AG08396 (cell line): ENCODE measurements at regions not wholly inside any gene's neighbourhood (a gene's known extent, or its start where the extent isn't known, plus 50 kb on each side); places are given as distances from the start of the nearest gene placed in this dataset.
A peak's percentile ranks its signal among the peaks of the same experiment; 100 is the strongest.

Source experiments
- DNase-seq: peaks from one replicate; pipeline ENCODE4 v3.0.0; 2012; ENCODE audit warnings: low spot score, mixed read lengths

DNA sequence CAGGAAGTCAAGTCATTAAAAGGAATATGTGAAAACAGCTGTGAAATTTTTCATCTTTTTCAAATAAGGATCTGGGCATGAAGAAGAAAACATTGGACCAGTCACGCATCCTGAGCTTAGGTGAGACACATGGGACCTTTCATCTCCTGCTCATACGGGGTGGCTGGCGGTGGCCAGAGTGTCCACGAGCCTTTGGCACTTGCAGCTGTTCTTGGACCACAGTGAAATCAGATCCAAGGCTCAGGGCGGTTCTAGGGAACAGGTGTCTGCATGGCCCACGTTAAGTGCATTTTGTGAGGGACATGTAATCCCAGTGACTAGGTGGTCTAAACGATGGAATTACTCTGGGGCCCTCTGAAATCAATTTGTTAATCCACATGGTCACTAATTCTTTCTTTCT lies 212.7 kb upstream of the COPS8 start:
- no peak for DNase-seq

DNA sequence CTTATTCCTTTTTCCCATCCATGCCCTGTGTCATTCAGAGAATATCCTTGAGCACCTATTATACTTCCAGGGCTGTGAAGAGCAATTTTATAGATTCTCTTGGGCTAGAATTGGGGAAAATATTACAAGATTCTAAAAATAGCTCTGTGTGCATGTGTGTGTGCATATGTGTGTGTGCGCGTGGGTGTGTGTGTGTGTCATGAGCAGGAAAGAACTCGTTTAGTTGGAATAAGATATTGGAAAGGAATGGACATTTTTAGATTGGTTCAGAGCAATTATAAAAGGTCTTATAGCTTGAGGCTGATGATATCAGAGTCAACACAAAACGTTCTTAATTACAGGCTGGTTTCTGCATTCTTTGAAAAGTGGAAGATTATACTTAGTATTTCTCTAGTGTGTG lies 212.1 kb upstream of the COPS8 start:
- DNase-seq = no peak

GRCh38 chr2:236874866-236875481 lies 210.7 kb upstream of the COPS8 start:
- no peak for DNase-seq

- no peak for DNase-seq
Observed at GRCh38 chr2:236875906-236876505, 209.7 kb upstream of the COPS8 start.

DNA sequence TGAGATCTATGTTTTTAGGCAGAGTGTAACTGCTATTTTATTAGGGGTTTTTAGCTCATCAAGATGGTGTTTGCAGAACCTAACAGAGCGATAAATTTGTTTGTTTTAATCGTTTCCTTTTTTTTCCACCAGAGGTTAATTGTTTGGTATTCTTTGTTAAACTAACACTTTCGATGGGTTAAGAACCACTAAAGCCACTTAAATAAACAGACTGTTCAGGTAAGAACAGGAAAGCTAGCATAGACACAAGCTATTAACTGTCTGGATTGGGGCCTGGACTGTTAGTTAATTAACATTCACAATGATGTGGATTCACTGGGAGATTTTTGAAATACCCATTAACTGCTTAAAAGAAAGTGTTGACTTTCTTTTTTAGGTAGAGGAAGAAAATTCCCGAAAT lies 209.0 kb upstream of the COPS8 start:
- no peak for DNase-seq

DNA sequence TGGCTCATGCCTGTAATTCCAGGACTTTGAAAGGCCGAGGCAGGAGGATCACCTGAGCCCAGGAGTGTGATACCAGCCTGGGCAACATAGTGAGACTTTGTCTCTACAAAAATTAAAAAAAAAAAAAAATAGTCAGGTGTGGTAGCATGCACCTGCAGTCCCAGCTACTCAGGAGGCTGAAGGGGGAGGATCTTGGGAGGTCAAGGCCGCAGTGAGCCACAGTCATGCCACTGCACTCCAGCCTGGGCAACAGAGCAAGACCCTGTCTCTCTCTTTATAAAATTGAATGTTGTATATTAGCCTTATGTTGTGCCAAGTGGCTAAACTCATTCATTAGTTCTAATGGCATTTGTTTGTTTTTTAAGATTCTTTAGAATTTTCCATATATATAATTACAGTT lies 207.7 kb upstream of the COPS8 start:
- DNase-seq = no peak

GRCh38 chr2:236879416-236879963 lies 206.2 kb upstream of the COPS8 start:
- no peak for DNase-seq

DNA sequence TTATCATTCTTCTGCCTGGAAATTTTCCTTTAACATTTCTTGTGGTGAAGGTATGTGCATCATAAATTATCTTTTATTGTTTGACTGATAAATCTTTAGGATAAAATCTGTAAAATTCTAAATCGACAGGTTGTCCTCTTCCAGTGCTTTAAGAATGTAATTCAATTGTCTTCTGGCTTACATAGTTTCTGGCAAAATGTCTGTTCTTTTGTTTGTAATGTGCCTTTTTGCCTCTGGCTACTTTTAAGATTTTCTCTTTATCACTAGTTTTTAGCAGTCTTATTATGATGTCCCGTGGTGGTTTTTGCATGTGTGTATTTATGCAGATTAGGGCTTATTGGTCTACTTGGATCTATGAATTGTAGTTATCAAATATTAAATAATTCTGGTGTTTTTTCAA lies 203.6 kb upstream of the COPS8 start:
- no peak for DNase-seq

GRCh38 chr2:236882930-236883329 lies 202.8 kb upstream of the COPS8 start:
- DNase-seq = no peak

GRCh38 chr2:236883819-236884218 lies 201.9 kb upstream of the COPS8 start:
- no peak for DNase-seq

GRCh38 chr2:236884569-236885175 lies 201.0 kb upstream of the COPS8 start:
- DNase-seq = no peak

DNA sequence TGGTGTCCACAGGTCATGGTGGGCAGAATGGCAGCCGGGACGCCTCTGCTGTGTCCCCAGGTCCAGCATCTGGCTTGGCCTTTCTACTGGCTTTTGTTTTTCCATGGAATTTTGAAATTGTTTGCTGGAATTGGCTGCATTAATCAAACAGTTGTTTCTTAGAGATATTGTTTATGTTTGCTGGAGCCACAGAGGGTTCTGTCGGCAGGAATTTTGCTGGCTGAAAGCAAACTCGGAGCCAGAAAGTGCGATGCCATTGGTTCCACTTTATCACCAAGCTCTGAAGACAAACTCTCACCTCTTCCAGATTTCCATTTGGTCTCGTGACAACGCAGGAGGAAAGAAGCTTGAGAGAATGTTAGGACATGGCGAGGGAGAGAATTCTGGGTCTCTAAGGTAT lies 199.2 kb upstream of the COPS8 start:
- DNase-seq = no peak

GRCh38 chr2:236887531-236887930 lies 198.2 kb upstream of the COPS8 start:
- DNase-seq = peak; percentile 30

DNA sequence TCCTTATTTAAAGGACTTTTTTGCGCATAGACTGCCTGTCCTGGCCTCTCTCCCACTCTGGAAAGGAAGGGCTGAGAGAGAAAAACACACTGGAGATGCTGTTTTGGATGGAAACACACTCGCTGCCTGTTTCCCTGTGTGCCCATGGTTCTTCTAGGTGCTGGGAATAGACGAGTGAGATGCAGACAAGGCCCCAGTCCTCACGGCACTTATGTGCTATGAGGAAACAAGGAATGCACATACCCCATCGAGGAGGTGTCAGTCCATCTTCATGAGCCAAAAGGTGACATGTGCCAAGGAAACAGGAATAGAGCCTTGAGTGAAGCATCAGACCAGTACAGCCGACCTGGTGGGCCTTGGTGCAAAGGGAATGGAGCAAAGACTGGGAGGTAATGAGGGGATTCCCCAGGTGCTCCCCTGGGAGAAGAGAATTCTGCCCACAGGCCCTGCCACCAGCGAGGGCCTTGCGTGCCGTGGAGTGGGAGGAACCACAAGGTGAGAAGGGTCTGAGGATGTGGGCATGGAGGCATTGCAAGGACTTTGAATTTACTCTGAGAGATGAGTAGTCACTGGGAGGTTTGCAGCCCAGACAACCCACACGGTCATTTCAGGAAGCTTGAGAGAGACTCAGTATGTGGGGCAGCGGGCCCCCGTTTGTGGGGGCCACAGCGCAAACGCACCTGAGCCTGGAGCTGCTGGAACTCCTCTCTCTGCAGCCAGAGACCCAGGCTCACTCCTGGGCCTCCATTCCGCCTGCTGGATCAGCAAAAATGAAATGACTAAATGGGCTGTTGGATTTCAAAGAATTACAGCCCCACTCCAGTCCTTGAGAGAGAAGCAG lies 197.5 kb upstream of the COPS8 start:
- peak; percentile 13 for DNase-seq

- no peak for DNase-seq
Observed at GRCh38 chr2:236888794-236889780, 196.6 kb upstream of the COPS8 start.

GRCh38 chr2:236889791-236890704 lies 195.6 kb upstream of the COPS8 start:
- no peak for DNase-seq

GRCh38 chr2:236892721-236893120 lies 193.0 kb upstream of the COPS8 start:
- no peak for DNase-seq

GRCh38 chr2:236894791-236895190 lies 190.9 kb upstream of the COPS8 start:
- DNase-seq = no peak

- DNase-seq = no peak
Observed at GRCh38 chr2:236895497-236895896, 190.2 kb upstream of the COPS8 start.

GRCh38 chr2:236896688-236897087 lies 189.0 kb upstream of the COPS8 start:
- DNase-seq = no peak
